ENCODE measurements at regions not wholly inside any gene's neighbourhood (a gene's known extent, or its start where the extent isn't known, plus 50 kb on each side); places are given as distances from the start of the nearest gene placed in this dataset.

DNA sequence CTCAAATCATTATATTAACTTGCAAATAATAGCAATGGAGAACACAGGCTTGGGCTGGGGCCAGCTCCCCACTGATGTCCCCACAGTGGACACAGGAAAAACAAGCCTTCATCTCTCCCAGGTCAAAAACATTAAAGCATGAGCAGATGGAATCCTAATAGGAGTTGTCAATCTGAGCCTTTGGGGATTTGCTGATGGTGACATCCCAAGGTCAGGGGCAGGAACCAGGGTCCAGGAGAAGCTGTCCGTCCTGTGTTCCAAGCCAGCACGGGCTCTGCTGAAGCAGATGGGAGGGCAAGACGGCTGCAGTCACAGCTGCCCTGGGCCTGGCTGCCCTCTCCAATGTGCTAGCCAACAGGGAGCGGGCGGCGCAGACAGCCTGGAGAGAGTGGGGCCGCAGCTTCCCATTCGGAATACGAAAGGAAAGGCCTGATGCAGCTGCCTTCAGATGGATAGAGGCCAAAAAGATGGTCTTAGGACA, 135.5 kb downstream of the NDUFA10 start (continued):
- TF ChIP-seq ZNF462 (CRISPR knock-in tag; IDR thresholded peaks at IDR 0.05) (no peak), ZNF331 (CRISPR knock-in tag; IDR thresholded peaks at IDR 0.05; ENCODE audit: low read depth) (no peak), NANOG (IDR thresholded peaks at IDR 0.05; ENCODE audit: borderline replicate concordance) (no peak), ETS1 (IDR thresholded peaks at IDR 0.05) (no peak), POLR2AphosphoS5 (IDR thresholded peaks at IDR 0.05; ENCODE audit: low read depth) (no peak)

DNA sequence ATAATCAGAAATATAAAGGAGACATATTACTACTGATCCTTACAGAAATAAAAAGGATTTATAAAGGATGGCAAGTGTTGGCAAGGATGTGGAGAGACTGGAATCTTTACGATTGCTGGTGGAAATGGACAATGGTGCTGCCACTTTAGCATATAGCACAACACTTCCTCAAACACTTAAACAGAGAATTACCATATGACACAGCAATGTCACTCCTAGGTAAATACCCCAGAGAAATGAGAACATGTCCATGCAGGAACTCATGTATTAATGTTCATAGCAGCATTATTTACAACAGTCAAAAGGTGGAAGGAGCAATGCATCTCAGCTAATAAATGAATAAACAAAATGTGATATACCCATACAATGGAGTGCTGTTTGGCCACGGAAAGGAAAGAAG, 137.5 kb downstream of the NDUFA10 start:
- DNase-seq (ENCODE audit: low spot score) (no peak), ATAC-seq (no peak)
- no peak overlapping the region for H2AFZ ChIP-seq
- no peaks in the 10 kb centered on the region for H3F3A ChIP-seq (replicated peaks; ENCODE audit: low read depth)
- no peaks in the 10 kb centered on the region for H4K20me1 ChIP-seq (replicated peaks; ENCODE audit: insufficient read depth)
- H3K27me3 ChIP-seq (ENCODE audit: insufficient read depth) = no peaks in the 10 kb centered on the region
- no peak overlapping the region for H3K27ac ChIP-seq (ENCODE audit: low read depth)
- no peak overlapping the region for H3K4me3 Mint-ChIP-seq
- peaks cover 27% of the 10 kb centered on the region for H3K9me3 Mint-ChIP-seq
- H3K4me1 Mint-ChIP-seq = peaks cover 8% of the 10 kb centered on the region
- H3K79me2 ChIP-seq (replicated peaks; ENCODE audit: insufficient read depth) = no peaks in the 10 kb centered on the region
- H3K4me3 ChIP-seq = no peak overlapping the region
- no peaks in the 10 kb centered on the region for H3K9me2 ChIP-seq (ENCODE audit: insufficient read depth)
- no peaks in the 10 kb centered on the region for H3K4me1 ChIP-seq (ENCODE audit: insufficient read depth)
- H3K27me3 Mint-ChIP-seq (ENCODE audit: insufficient read depth, low read depth, poor library complexity) = peaks cover 15% of the 10 kb centered on the region
- H3K36me3 Mint-ChIP-seq (ENCODE audit: low read depth) = peaks cover 6% of the 10 kb centered on the region; the same call in 2 of the 3 replicates
- peaks cover 4% of the 10 kb centered on the region; the same call in 1 of the 2 replicates for H3K36me3 ChIP-seq (ENCODE audit: insufficient read depth)
- no peak overlapping the region for H3K27ac Mint-ChIP-seq
- no peak overlapping the region for H3K4me2 ChIP-seq
- TF ChIP-seq CREB1 (CRISPR knock-in tag; IDR thresholded peaks at IDR 0.05; ENCODE audit: low read depth) (no peak), ZNF462 (CRISPR knock-in tag; IDR thresholded peaks at IDR 0.05) (no peak), ETS1 (IDR thresholded peaks at IDR 0.05) (no peak)
